Endothelial cell of umbilical vein (primary cell): ENCODE measurements at regions not wholly inside any gene's neighbourhood (a gene's known extent, or its start where the extent isn't known, plus 50 kb on each side); places are given as distances from the start of the nearest gene placed in this dataset.

Source experiments
- BruUV-seq: library from RNA; stranded (reverse); fragments of 400-500 nt; replicated peaks from 2 replicates; lab custom pipeline; 2021; lab: Mats Ljungman, UMichigan
- CTCF ChIA-PET: fragments of 300-600, 350-600 bp; sonication (Branson Sonifier 250); formaldehyde crosslinking; loops from one replicate; lab custom pipeline; 2021; ENCODE audit warnings: antibody characterized with exemption, inconsistent platforms; lab: Charles Lee
- POLR2A ChIA-PET: fragments of 300-600, 350-600 bp; sonication (Branson Sonifier 250); formaldehyde crosslinking; loops from one replicate; lab custom pipeline; 2021; ENCODE audit warnings: antibody characterized with exemption, inconsistent platforms; lab: Charles Lee
- DNase-seq: peaks from one replicate; pipeline ENCODE4 v3.0.0-alpha.2; 2011; ENCODE audit warnings: low read depth, low spot score
- FAIRE-seq: peaks from 2 replicates; lab custom pipeline; 2011; peaks lifted over from hg19 to GRCh38; lab: Jason Lieb, UNC
- H2AFZ ChIP-seq: 2 replicates; pipeline ENCODE4 v1.6.0; 2012; ENCODE audit warnings: low read depth, low read length, control low read depth, inconsistent platforms
- H3K27ac ChIP-seq: 2 replicates; pipeline ENCODE4 v1.5.1; 2011; ENCODE audit warnings: low read depth, mild to moderate bottlenecking, control low read depth, low read length, moderate library complexity; ENCODE audit not compliant: insufficient read depth
- H3K27me3 ChIP-seq, 2 experiments: 2 replicates each; pipeline versions ENCODE4 v1.6.0 to v1.6.1; 2011; ENCODE audit warnings: low read length in 2 of 2, mixed read lengths in 1 of 2; ENCODE audit not compliant: control insufficient read depth in 2 of 2, insufficient read depth in 2 of 2
- H3K36me3 ChIP-seq, 2 experiments: 2 replicates in 1 of 2; 3 replicates in 1 of 2; pipeline ENCODE4 v1.5.1; 2011; ENCODE audit warnings: low read length in 2 of 2, mild to moderate bottlenecking in 1 of 2, moderate library complexity in 1 of 2; ENCODE audit not compliant: control insufficient read depth in 2 of 2, insufficient read depth in 2 of 2; ENCODE audit errors: extremely low read depth in 1 of 2
- H3K4me1 ChIP-seq: 3 replicates; pipeline ENCODE4 v1.5.1; 2011; ENCODE audit warnings: mild to moderate bottlenecking, low read length; ENCODE audit not compliant: control insufficient read depth, insufficient read depth; ENCODE audit errors: extremely low read depth
- H3K4me2 ChIP-seq: 2 replicates; pipeline ENCODE4 v1.6.1; 2011; ENCODE audit warnings: low read length, control low read depth, mixed read lengths; ENCODE audit not compliant: insufficient read depth
- H3K4me3 ChIP-seq, 3 experiments: fragments of 200-600 bp in 1 of 3; sonication (generic), shearing (Covaris generic) in 1 of 3; replicated peaks in 1 of 3; 2 replicates each; pipeline ENCODE4 v1.5.1; 2011 to 2016; ENCODE audit warnings: control low read depth in 3 of 3, low read length in 3 of 3, mild to moderate bottlenecking in 2 of 3, inconsistent platforms in 1 of 3, low read depth in 1 of 3, moderate library complexity in 1 of 3; ENCODE audit not compliant: insufficient read depth in 1 of 3
- H3K79me2 ChIP-seq: 2 replicates; pipeline ENCODE4 v1.6.0; 2012; ENCODE audit warnings: low read length, inconsistent platforms; ENCODE audit not compliant: control insufficient read depth, insufficient read depth
- H3K9ac ChIP-seq: replicated peaks from 2 replicates; pipeline ENCODE3; 2011; ENCODE audit warnings: low read length, control low read depth; ENCODE audit not compliant: insufficient read depth; ENCODE audit errors: extremely low read depth
- H3K9me1 ChIP-seq: replicated peaks from 3 replicates; pipeline ENCODE4 v1.6.0; 2011; ENCODE audit warnings: mild to moderate bottlenecking, low read length; ENCODE audit not compliant: control insufficient read depth, insufficient read depth; ENCODE audit errors: extremely low read depth
- H3K9me3 ChIP-seq: replicated peaks from 2 replicates; pipeline ENCODE4 v1.5.1; 2012; ENCODE audit warnings: low read length, inconsistent platforms; ENCODE audit not compliant: control insufficient read depth, insufficient read depth
- H4K20me1 ChIP-seq: replicated peaks from 2 replicates; pipeline ENCODE3; 2011; ENCODE audit warnings: mild to moderate bottlenecking, low read length; ENCODE audit not compliant: control insufficient read depth, insufficient read depth; ENCODE audit errors: extremely low read depth
- CTCF ChIP-seq, 2 donors: IDR thresholded peaks; 1 replicate in 1 of 2; 2 replicates in 1 of 2; pipeline ENCODE4 v1.5.1; 2011; ENCODE audit warnings: low read length in 2 of 2, mild to moderate bottlenecking in 2 of 2, moderate library complexity in 2 of 2, control low read depth in 1 of 2, inconsistent platforms in 1 of 2, low read depth in 1 of 2; ENCODE audit not compliant: insufficient read depth in 1 of 2; ENCODE audit errors: extremely low read depth in 1 of 2
- EZH2 ChIP-seq: IDR thresholded peaks from 2 replicates; pipeline ENCODE4 v1.6.1; 2012; ENCODE audit warnings: borderline replicate concordance, low read depth, mild to moderate bottlenecking, moderate library complexity, low read length, inconsistent platforms; ENCODE audit not compliant: severe bottlenecking
- FOS ChIP-seq: IDR thresholded peaks from 2 replicates; pipeline ENCODE4 v1.6.1; 2011; ENCODE audit warnings: mild to moderate bottlenecking, low read length, moderate library complexity, borderline replicate concordance; ENCODE audit not compliant: insufficient read depth
- GATA2 ChIP-seq: IDR thresholded peaks from 2 replicates; pipeline ENCODE4 v1.7.0; 2011; ENCODE audit warnings: low read depth, mild to moderate bottlenecking, moderate library complexity, mixed read lengths, low read length; ENCODE audit not compliant: insufficient read length, insufficient read depth
- JUN ChIP-seq: IDR thresholded peaks from 2 replicates; pipeline ENCODE4 v1.6.1; 2011; ENCODE audit warnings: borderline replicate concordance, low read depth; ENCODE audit not compliant: insufficient read length, insufficient read depth
- MAX ChIP-seq: IDR thresholded peaks from 2 replicates; pipeline ENCODE4 v1.6.1; 2011; ENCODE audit not compliant: insufficient read depth, insufficient read length
- MYC ChIP-seq: IDR thresholded peaks from one replicate; pipeline ENCODE4 v1.6.1; 2011; ENCODE audit warnings: mild to moderate bottlenecking, low read depth, low read length
- POLR2A ChIP-seq: IDR thresholded peaks from 2 replicates; pipeline ENCODE4 v1.6.1; 2012; ENCODE audit warnings: low read depth, mild to moderate bottlenecking, control low read depth, low read length
- POLR2AphosphoS5 ChIP-seq: IDR thresholded peaks from 2 replicates; pipeline ENCODE4 v1.6.1; 2012; ENCODE audit warnings: low read depth, mild to moderate bottlenecking, control low read depth, low read length, moderate library complexity; ENCODE audit not compliant: insufficient read depth
- dilution Hi-C: fragments of 300-500 bp; cut with MboI; formaldehyde crosslinking; loops from one replicate; pipeline ENCODE4 v1.15.0; 2019; ENCODE audit warnings: low sequenced_read_pairs; ENCODE audit not compliant: extremely low pct_ligation_motif_present
- intact Hi-C: fragments of 100-400 bp; cut with micrococcal nuclease; formaldehyde crosslinking; loops from one replicate; pipeline ENCODE4 v1.10.0; 2022

GRCh38 chr12:14247166-14247565 lies 118.3 kb upstream of the ATF7IP start:
- Histone ChIP-seq H3K4me3 (no peak overlapping the region), H3K4me1 (peaks cover 36% of the 10 kb centered on the region), H3K79me2 (no peaks in the 10 kb centered on the region), H3K9ac (no peak overlapping the region), H3K9me1 (no peaks in the 10 kb centered on the region), H2AFZ (no peak overlapping the region), H3K27me3 (no peaks in the 10 kb centered on the region), H3K4me2 (no peak overlapping the region), H4K20me1 (no peaks in the 10 kb centered on the region), H3K9me3 (no peaks in the 10 kb centered on the region), H3K27ac (no peak overlapping the region), H3K36me3 (no peaks in the 10 kb centered on the region)
- DNase-seq, result no peak
- no peak for FAIRE-seq
- dilution Hi-C loops, result no loop called here
- ChIA-PET CTCF (interaction anchor here (1.0 to 2.1 kb wide), 2 partner anchors 9 to 206 kb away, joined by 4 to 5 read pairs; no protein-coding TSS in a partner anchor), POLR2A (no interaction called here)
- TF ChIP-seq MAX, result no peak
- no peak for TF ChIP-seq GATA2
- TF ChIP-seq CTCF (IDR thresholded peaks at IDR 0.05; ENCODE audit: extremely low read depth in 1 of 2, insufficient read depth in 1 of 2, low read depth in 1 of 2, low read length in 2 of 2), result no peak
- no peak for TF ChIP-seq JUN
- TF ChIP-seq FOS, result no peak
- TF ChIP-seq EZH2, result no peak
- no peak for TF ChIP-seq MYC
- TF ChIP-seq POLR2AphosphoS5, result no peak
- TF ChIP-seq POLR2A, result no peak
- intact Hi-C loops, result no loop called here
- no TSS peak for BruUV-seq
